GM10266 (cell line): ENCODE measurements at regions not wholly inside any gene's neighbourhood (a gene's known extent, or its start where the extent isn't known, plus 50 kb on each side); places are given as distances from the start of the nearest gene placed in this dataset.

Experiments
- DNase-seq: peaks from one replicate; pipeline ENCODE4 v3.0.0; 2012; ENCODE audit errors: extremely low spot score
- CTCF ChIP-seq: IDR thresholded peaks from 2 replicates; pipeline ENCODE4 v1.5.1; 2012; ENCODE audit warnings: mild to moderate bottlenecking, low read depth; ENCODE audit not compliant: control insufficient read depth, insufficient read depth; ENCODE audit errors: missing control alignments

- no peak for DNase-seq
- no peak for TF ChIP-seq CTCF
Observed at GRCh38 chr11:33475993-33476392, 218.8 kb downstream of the HIPK3 start.

GRCh38 chr11:33474866-33475265 lies 217.7 kb downstream of the HIPK3 start:
- DNase-seq, result no peak
- no peak for TF ChIP-seq CTCF

- DNase-seq, result no peak
- no peak for TF ChIP-seq CTCF
Observed at GRCh38 chr11:33471541-33471940, 214.4 kb downstream of the HIPK3 start.

- DNase-seq, result no peak
- no peak for TF ChIP-seq CTCF
Observed at GRCh38 chr11:33467966-33468365, 210.8 kb downstream of the HIPK3 start.

- DNase-seq, result no peak
- no peak for TF ChIP-seq CTCF
Observed at GRCh38 chr11:33463059-33463458, 205.9 kb downstream of the HIPK3 start.

GRCh38 chr11:33461369-33462125 lies 204.4 kb downstream of the HIPK3 start:
- no peak for DNase-seq
- no peak for TF ChIP-seq CTCF

GRCh38 chr11:33457948-33458347 lies 200.8 kb downstream of the HIPK3 start:
- no peak for DNase-seq
- TF ChIP-seq CTCF, result no peak
